ENCODE measurements at regions not wholly inside any gene's neighbourhood (a gene's known extent, or its start where the extent isn't known, plus 50 kb on each side); places are given as distances from the start of the nearest gene placed in this dataset.

DNA sequence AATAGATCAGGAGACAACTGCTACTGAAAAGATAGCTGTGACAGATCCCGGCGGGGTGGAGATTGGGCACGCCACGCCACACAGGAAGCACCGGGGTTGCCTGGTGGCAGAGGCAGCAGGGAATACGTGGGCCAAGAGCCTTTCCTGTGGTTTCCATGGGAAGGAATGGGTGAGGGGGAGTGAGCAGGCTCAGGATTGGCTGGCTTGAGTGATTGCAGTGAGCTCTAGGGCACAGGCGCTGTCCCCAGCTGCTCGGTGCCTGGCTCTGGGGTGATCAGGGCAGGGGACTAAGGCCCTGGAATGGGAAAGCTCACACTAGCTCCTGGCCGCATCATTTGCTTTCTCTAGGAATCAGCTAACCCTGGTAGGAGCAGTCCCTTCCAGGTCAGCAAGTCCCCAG lies 166.1 kb downstream of the USP12 start:
- TF ChIP-seq, protein P1, sequence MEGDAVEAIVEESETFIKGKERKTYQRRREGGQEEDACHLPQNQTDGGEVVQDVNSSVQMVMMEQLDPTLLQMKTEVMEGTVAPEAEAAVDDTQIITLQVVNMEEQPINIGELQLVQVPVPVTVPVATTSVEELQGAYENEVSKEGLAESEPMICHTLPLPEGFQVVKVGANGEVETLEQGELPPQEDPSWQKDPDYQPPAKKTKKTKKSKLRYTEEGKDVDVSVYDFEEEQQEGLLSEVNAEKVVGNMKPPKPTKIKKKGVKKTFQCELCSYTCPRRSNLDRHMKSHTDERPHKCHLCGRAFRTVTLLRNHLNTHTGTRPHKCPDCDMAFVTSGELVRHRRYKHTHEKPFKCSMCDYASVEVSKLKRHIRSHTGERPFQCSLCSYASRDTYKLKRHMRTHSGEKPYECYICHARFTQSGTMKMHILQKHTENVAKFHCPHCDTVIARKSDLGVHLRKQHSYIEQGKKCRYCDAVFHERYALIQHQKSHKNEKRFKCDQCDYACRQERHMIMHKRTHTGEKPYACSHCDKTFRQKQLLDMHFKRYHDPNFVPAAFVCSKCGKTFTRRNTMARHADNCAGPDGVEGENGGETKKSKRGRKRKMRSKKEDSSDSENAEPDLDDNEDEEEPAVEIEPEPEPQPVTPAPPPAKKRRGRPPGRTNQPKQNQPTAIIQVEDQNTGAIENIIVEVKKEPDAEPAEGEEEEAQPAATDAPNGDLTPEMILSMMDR (IDR thresholded peaks at IDR 0.05; ENCODE audit: poor library complexity) = no peak
- TF ChIP-seq EZH2 (IDR thresholded peaks at IDR 0.05; ENCODE audit: borderline replicate concordance) = no peak
